CD4-positive, CD25-positive, alpha-beta regulatory T cell (primary cell): ENCODE measurements at regions not wholly inside any gene's neighbourhood (a gene's known extent, or its start where the extent isn't known, plus 50 kb on each side); places are given as distances from the start of the nearest gene placed in this dataset.

ENCODE experiments used
- ATAC-seq, 2 donors: fragments of 150-1000 bp; cut with Tn5 transposase; one replicate each; pipeline ENCODE4 v1.10.0; 2021; ENCODE audit warnings: low read depth in 2 of 2, moderate number of reproducible peaks in 2 of 2, moderate library complexity in 1 of 2
- DNase-seq, 3 donors: peaks; one replicate each; pipeline versions ENCODE4 v3.0.0 to v3.0.0-alpha.2; 2012 to 2022; ENCODE audit warnings: mixed read lengths in 1 of 3
- H3K27ac ChIP-seq: one replicate; pipeline ENCODE4 v1.7.0; 2013; ENCODE audit warnings: mild to moderate bottlenecking, low read length; ENCODE audit not compliant: insufficient read depth, poor library complexity, severe bottlenecking
- H3K27me3 ChIP-seq: one replicate; pipeline ENCODE4 v1.7.0; 2013; ENCODE audit warnings: low read length; ENCODE audit not compliant: control insufficient read depth, insufficient read depth
- H3K36me3 ChIP-seq: one replicate; pipeline ENCODE4 v1.7.0; 2013; ENCODE audit warnings: mild to moderate bottlenecking, low read length, moderate library complexity; ENCODE audit not compliant: control insufficient read depth, insufficient read depth
- H3K4me1 ChIP-seq: 2 replicates; pipeline ENCODE4 v1.7.0; 2013; ENCODE audit warnings: mild to moderate bottlenecking, low read length; ENCODE audit not compliant: insufficient read depth, control insufficient read depth, poor library complexity, severe bottlenecking
- H3K4me3 ChIP-seq: one replicate; pipeline ENCODE4 v1.7.0; 2013; ENCODE audit warnings: low read depth, mild to moderate bottlenecking, low read length, moderate library complexity
- H3K9me3 ChIP-seq, 2 experiments: 1 replicate in 1 of 2; 2 replicates in 1 of 2; pipeline ENCODE4 v1.7.0; 2013; ENCODE audit warnings: low read length in 2 of 2, mild to moderate bottlenecking in 1 of 2, moderate library complexity in 1 of 2; ENCODE audit not compliant: control insufficient read depth in 2 of 2
- H3K27ac Mint-ChIP-seq, 3 donors: one replicate each; pipeline ENCODE4 v1.8.0; 2020 to 2022; ENCODE audit warnings: mild to moderate bottlenecking in 3 of 3, mixed read lengths in 3 of 3, moderate library complexity in 2 of 3
- H3K27me3 Mint-ChIP-seq: one replicate; pipeline ENCODE4 v1.8.0; 2022; ENCODE audit warnings: mild to moderate bottlenecking, mixed read lengths
- H3K36me3 Mint-ChIP-seq: one replicate; pipeline ENCODE4 v1.8.0; 2020; ENCODE audit warnings: mixed read lengths
- H3K4me1 Mint-ChIP-seq, 4 donors: one replicate each; pipeline ENCODE4 v1.8.0; 2020 to 2022; ENCODE audit warnings: mixed read lengths in 4 of 4, mild to moderate bottlenecking in 1 of 4
- H3K4me3 Mint-ChIP-seq, 4 donors: one replicate each; pipeline ENCODE4 v1.8.0; 2020 to 2022; ENCODE audit warnings: mild to moderate bottlenecking in 4 of 4, mixed read lengths in 4 of 4, moderate library complexity in 3 of 4
- H3K9me3 Mint-ChIP-seq, 7 donors: one replicate each; pipeline ENCODE4 v1.8.0; 2020 to 2022; ENCODE audit warnings: mixed read lengths in 7 of 7, mild to moderate bottlenecking in 3 of 7, moderate library complexity in 2 of 7

DNA sequence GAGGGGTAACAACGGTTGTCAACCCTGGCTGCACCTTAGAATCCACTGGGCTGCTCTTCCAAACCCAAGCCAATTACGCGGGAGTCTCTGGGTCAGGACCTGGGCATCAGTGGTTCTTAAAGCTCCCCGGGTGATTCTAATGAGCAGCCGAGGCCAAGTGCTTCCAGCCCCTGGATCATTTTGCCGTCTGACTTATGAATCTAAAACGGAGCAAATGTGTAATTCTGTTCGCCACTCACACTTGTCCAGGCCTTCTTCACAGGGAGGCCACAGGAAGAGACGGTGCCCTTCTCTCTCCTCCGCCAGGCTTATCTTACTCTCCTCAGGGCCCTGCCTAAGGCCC is 78.5 kb downstream of the MCFD2 start:
- H3K36me3 Mint-ChIP-seq: no peaks in the 10 kb centered on the region
- H3K27ac ChIP-seq: no peak overlapping the region
- DNase-seq (no peak), ATAC-seq (no peak)
- H3K9me3 Mint-ChIP-seq: peaks cover 0 to 8% (median 1%) of the 10 kb centered on the region in 7 donors
- no peak overlapping the region for H3K27ac Mint-ChIP-seq
- H3K4me1 Mint-ChIP-seq: no peaks in the 10 kb centered on the region
- no peak overlapping the region for H3K4me3 Mint-ChIP-seq
- no peaks in the 10 kb centered on the region for H3K36me3 ChIP-seq
- no peaks in the 10 kb centered on the region for H3K9me3 ChIP-seq
- H3K4me3 ChIP-seq: no peak overlapping the region
- peaks cover 4% of the 10 kb centered on the region for H3K27me3 ChIP-seq
- H3K27me3 Mint-ChIP-seq: peaks cover 30% of the 10 kb centered on the region
- no peaks in the 10 kb centered on the region for H3K4me1 ChIP-seq

DNA sequence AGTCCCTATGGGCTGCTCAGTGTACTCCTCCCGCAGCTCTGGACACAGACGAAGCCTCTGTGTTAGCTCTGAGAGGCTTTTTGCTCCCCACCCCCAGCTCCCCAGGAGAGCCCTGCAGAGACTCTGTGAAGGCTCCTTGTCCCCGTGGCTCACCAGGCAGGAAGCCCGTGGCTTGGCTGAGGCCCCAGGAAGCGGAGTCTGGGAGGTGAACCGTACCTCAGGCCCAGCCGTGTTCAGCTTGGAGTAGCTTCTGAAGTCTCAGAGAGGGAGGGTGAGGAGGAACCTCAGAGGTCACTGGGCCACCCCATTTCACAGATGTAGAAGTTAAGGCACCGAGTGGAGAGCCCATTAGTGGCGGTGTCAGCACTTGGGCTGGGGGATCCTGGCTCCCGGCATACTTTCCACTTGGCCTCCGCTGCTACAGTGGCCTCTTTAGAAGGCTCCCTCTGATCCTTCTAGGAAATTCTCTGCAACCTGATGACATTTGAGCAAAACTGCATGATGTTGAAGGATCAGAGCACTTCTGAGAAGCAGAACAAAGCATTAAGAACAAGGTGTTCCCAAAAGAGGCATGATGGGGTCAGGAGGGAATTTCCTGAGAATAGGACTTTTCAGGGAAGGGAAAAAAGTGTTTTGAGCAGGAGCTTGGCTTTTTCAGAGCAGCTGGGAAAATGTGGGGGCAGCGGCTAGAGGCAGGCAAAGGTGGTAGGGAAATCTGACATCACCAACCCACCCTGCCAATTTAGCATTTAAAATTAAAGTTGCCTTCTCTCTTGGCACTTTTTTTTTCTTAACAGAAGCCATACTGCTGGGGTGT is 79.1 kb downstream of the MCFD2 start:
- H3K36me3 Mint-ChIP-seq: no peaks in the 10 kb centered on the region
- H3K9me3 ChIP-seq: no peaks in the 10 kb centered on the region
- no peak overlapping the region for H3K27ac Mint-ChIP-seq
- no peak overlapping the region for H3K27ac ChIP-seq
- H3K9me3 Mint-ChIP-seq: peaks cover 0 to 8% (median 1%) of the 10 kb centered on the region in 7 donors
- no peak overlapping the region for H3K4me3 Mint-ChIP-seq
- no peak overlapping the region for H3K4me3 ChIP-seq
- H3K36me3 ChIP-seq: no peaks in the 10 kb centered on the region
- no peaks in the 10 kb centered on the region for H3K4me1 ChIP-seq
- no peak for ATAC-seq
- H3K27me3 ChIP-seq: peaks cover 4% of the 10 kb centered on the region
- H3K4me1 Mint-ChIP-seq: no peaks in the 10 kb centered on the region
- H3K27me3 Mint-ChIP-seq: peaks cover 29% of the 10 kb centered on the region
- no peak for DNase-seq

DNA sequence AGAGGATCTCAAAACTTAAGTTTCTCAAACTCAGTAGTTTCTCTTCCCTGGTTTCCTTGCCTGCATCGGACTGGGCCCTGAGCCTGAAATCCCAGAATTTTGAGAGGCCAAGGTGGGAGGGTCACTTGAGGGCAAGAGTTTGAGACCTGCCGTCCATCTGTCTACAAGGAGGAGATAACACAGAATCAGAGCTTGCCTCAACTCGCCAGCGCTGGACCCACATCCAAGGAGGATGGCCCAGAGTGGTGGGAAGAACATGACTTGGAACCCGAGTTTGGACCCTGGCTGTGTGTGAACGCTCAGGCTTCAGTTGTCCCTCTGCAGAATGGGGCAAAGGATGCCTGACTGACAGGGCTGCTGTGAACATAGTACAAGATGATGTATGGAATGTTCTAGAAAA is 80.1 kb downstream of the MCFD2 start:
- Histone ChIP-seq H3K36me3 (no peaks in the 10 kb centered on the region), H3K27me3 (peaks cover 4% of the 10 kb centered on the region), H3K4me3 (no peak overlapping the region), H3K9me3 (peaks cover 0 to 1% of the 10 kb centered on the region in 2 experiments), H3K27ac (no peak overlapping the region), H3K4me1 (no peaks in the 10 kb centered on the region)
- H3K4me3 Mint-ChIP-seq: no peak overlapping the region
- peaks cover 32% of the 10 kb centered on the region for H3K27me3 Mint-ChIP-seq
- no peaks in the 10 kb centered on the region for H3K36me3 Mint-ChIP-seq
- no peaks in the 10 kb centered on the region for H3K4me1 Mint-ChIP-seq
- no peak overlapping the region for H3K27ac Mint-ChIP-seq
- ATAC-seq (no peak), DNase-seq (no peak)
- H3K9me3 Mint-ChIP-seq: peaks cover 0 to 8% (median 1%) of the 10 kb centered on the region in 7 donors

DNA sequence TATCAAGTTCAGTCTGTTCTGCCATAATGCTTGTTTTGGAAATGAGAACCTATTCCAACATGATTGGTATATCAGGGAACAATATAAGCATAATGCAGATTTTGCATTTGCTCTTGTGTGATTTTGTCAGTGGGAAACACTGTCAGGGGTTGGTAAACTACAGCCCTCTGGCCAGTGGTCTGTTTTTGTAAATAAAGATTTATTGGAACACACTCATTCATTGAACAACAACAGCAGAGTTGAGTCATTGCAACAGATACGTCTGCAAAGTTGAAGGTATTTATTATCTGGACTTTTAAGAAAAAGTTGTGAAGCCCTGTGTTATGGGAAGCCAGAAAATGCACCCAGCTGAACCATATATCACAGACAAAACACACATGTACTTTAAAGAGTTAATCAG is 83.1 kb downstream of the MCFD2 start:
- Histone ChIP-seq H3K4me3 (no peak overlapping the region), H3K27ac (no peak overlapping the region), H3K9me3 (peaks cover 0 to 4% of the 10 kb centered on the region in 2 experiments), H3K36me3 (no peaks in the 10 kb centered on the region), H3K27me3 (peaks cover 4% of the 10 kb centered on the region), H3K4me1 (no peaks in the 10 kb centered on the region)
- Mint-ChIP-seq H3K36me3 (no peaks in the 10 kb centered on the region), H3K27me3 (peaks cover 33% of the 10 kb centered on the region), H3K27ac (no peak overlapping the region), H3K9me3 (peaks cover 0 to 13% (median 1%) of the 10 kb centered on the region in 7 donors), H3K4me3 (no peak overlapping the region), H3K4me1 (no peaks in the 10 kb centered on the region)
- no peak for DNase-seq
- no peak for ATAC-seq

DNA sequence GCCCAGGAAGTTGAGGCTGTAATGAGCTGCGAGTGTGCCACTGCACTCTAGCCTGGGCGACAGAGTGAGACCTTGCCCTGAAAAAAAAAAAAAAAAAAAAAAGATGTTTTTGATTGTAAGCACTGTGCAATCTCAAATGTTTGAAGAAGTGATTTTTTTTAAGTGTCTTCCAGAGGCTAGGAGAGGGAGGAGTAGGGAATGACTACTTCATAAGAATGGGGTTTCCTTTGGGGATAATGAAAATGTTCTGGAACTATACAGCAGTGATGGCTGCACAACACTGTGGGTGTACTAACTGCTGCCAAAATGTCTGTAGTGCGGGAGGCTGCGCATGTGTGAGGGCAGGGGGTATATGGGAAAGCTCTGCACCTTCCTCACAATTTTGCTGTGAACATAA is 83.7 kb downstream of the MCFD2 start:
- no peak for ATAC-seq
- no peaks in the 10 kb centered on the region for H3K4me1 Mint-ChIP-seq

GRCh38 chr2:46831051-46831868 is 84.3 kb downstream of the MCFD2 start:
- ATAC-seq (no peak), DNase-seq (no peak)
- no peaks in the 10 kb centered on the region for H3K4me1 ChIP-seq
- Mint-ChIP-seq H3K4me1 (no peaks in the 10 kb centered on the region), H3K9me3 (peaks cover 0 to 13% (median 1%) of the 10 kb centered on the region in 7 donors), H3K36me3 (no peaks in the 10 kb centered on the region), H3K27ac (no peak overlapping the region), H3K4me3 (no peak overlapping the region), H3K27me3 (peaks cover 33% of the 10 kb centered on the region)
- H3K9me3 ChIP-seq: peaks cover 0 to 4% of the 10 kb centered on the region in 2 experiments
- H3K27ac ChIP-seq: no peak overlapping the region
- H3K4me3 ChIP-seq: no peak overlapping the region
- H3K36me3 ChIP-seq: no peaks in the 10 kb centered on the region
- peaks cover 4% of the 10 kb centered on the region for H3K27me3 ChIP-seq

More for the DNA sequence above, 83.7 kb downstream of the MCFD2 start:
- Mint-ChIP-seq H3K36me3 (no peaks in the 10 kb centered on the region), H3K27me3 (peaks cover 33% of the 10 kb centered on the region), H3K9me3 (peaks cover 0 to 13% (median 1%) of the 10 kb centered on the region in 7 donors), H3K4me3 (no peak overlapping the region), H3K27ac (no peak overlapping the region)
- H3K36me3 ChIP-seq: no peaks in the 10 kb centered on the region
- H3K27me3 ChIP-seq: peaks cover 4% of the 10 kb centered on the region
- no peak overlapping the region for H3K27ac ChIP-seq
- peaks cover 0 to 4% of the 10 kb centered on the region in 2 experiments for H3K9me3 ChIP-seq
- H3K4me1 ChIP-seq: no peaks in the 10 kb centered on the region
- no peak for DNase-seq
- H3K4me3 ChIP-seq: no peak overlapping the region

DNA sequence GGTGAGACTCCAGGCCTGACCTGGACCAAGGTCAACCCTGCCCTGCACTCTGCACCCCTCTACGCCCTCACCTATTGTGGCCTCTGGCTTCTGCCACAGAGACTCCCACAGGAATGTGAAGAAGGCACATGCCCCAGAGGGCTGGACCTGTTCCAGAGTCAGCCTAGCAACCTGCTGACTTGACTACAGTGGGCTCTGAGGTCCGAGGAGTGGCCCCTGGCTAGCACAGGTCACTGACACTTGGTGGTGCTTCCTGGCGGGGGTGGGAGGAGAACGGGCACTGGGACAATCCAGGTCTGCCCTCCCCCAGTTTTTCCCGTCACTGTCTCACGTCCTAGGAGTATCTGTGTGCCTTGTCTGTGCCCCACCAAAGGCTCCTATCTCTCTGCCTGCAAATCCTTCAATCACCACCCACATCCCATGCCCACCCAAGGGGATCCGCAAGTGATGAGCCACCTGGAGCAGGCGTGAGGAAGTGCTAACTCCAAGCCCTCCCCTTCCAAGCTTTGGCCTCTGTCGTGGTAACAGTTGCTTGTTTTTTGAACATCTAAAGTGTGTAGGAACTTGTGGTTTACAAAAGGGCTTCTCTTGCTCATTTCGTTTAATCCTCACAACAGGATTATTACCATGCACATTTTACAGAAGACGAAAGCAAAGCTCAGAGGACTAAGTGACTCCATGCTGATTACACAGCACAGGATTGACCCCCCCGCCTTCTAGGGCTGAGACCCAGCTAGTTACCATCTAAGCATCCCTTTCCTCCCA is 86.2 kb downstream of the MCFD2 start:
- peaks cover 4% of the 10 kb centered on the region for H3K27me3 ChIP-seq

More for the DNA sequence above, 86.2 kb downstream of the MCFD2 start:
- H3K4me1 ChIP-seq: no peaks in the 10 kb centered on the region
- peaks cover 0 to 4% of the 10 kb centered on the region in 2 experiments for H3K9me3 ChIP-seq
- ATAC-seq (no peak), DNase-seq (no peak)
- peaks cover 27% of the 10 kb centered on the region for H3K27me3 Mint-ChIP-seq
- H3K9me3 Mint-ChIP-seq: peaks cover 0 to 13% (median 1%) of the 10 kb centered on the region in 7 donors
- no peak overlapping the region for H3K27ac Mint-ChIP-seq
- no peaks in the 10 kb centered on the region for H3K4me1 Mint-ChIP-seq
- H3K27ac ChIP-seq: no peak overlapping the region
- no peaks in the 10 kb centered on the region for H3K36me3 ChIP-seq
- H3K36me3 Mint-ChIP-seq: no peaks in the 10 kb centered on the region
- no peak overlapping the region for H3K4me3 Mint-ChIP-seq
- H3K4me3 ChIP-seq: no peak overlapping the region
